Mesenchymal stem cell (in vitro differentiated cells and primary cell): ENCODE measurements at regions not wholly inside any gene's neighbourhood (a gene's known extent, or its start where the extent isn't known, plus 50 kb on each side); places are given as distances from the start of the nearest gene placed in this dataset.

Source experiments
- DNase-seq: peaks from one replicate; pipeline ENCODE4 v3.0.0-alpha.2; 2013
- H2AFZ ChIP-seq: one replicate; pipeline ENCODE4 v1.6.1; 2013; ENCODE audit warnings: low read depth, mild to moderate bottlenecking, control low read depth, inconsistent platforms, low read length, moderate library complexity
- H2AK5ac ChIP-seq: 2 replicates; pipeline ENCODE4 v1.6.1; 2013; ENCODE audit warnings: low read length, moderate library complexity, mild to moderate bottlenecking, inconsistent platforms; ENCODE audit not compliant: severe bottlenecking
- H2BK120ac ChIP-seq: one replicate; pipeline ENCODE4 v1.6.1; 2013; ENCODE audit warnings: low read depth, mild to moderate bottlenecking, inconsistent platforms, low read length, moderate library complexity
- H2BK12ac ChIP-seq, 2 experiments: one replicate each; pipeline ENCODE4 v1.6.1; 2013; ENCODE audit warnings: inconsistent platforms in 2 of 2, low read length in 2 of 2, mild to moderate bottlenecking in 2 of 2, moderate library complexity in 2 of 2, control low read depth in 1 of 2
- H2BK15ac ChIP-seq: one replicate; pipeline ENCODE4 v1.6.1; 2013; ENCODE audit warnings: mild to moderate bottlenecking, low read depth, inconsistent platforms; ENCODE audit not compliant: poor library complexity, severe bottlenecking
- H2BK5ac ChIP-seq: 2 replicates; pipeline ENCODE4 v1.6.1; 2013; ENCODE audit warnings: low read depth, mild to moderate bottlenecking, low read length, control low read depth, inconsistent platforms; ENCODE audit not compliant: poor library complexity, severe bottlenecking
- H3K14ac ChIP-seq, 2 experiments: one replicate each; pipeline ENCODE4 v1.6.1; 2013; ENCODE audit warnings: inconsistent platforms in 2 of 2, low read length in 2 of 2, control low read depth in 1 of 2, mild to moderate bottlenecking in 1 of 2, moderate library complexity in 1 of 2
- H3K18ac ChIP-seq, 2 experiments: one replicate each; pipeline ENCODE4 v1.6.1; 2013; ENCODE audit warnings: inconsistent platforms in 2 of 2, low read length in 2 of 2, control low read depth in 1 of 2, low read depth in 1 of 2, mild to moderate bottlenecking in 1 of 2
- H3K23ac ChIP-seq, 2 experiments: one replicate each; pipeline ENCODE4 v1.6.1; 2013; ENCODE audit warnings: inconsistent platforms in 2 of 2, low read length in 2 of 2, mild to moderate bottlenecking in 2 of 2, moderate library complexity in 2 of 2, control low read depth in 1 of 2
- H3K27ac ChIP-seq: 2 replicates; pipeline ENCODE4 v1.5.1; 2013; ENCODE audit warnings: mild to moderate bottlenecking, moderate library complexity, low read length, control low read depth, inconsistent platforms; ENCODE audit not compliant: poor library complexity, severe bottlenecking
- H3K27me3 ChIP-seq, 2 experiments: 2 replicates each; pipeline versions ENCODE4 v1.6.1 to v1.7.0; 2013; ENCODE audit warnings: low read length in 2 of 2, mild to moderate bottlenecking in 2 of 2, moderate library complexity in 2 of 2, control low read depth in 1 of 2, inconsistent platforms in 1 of 2; ENCODE audit not compliant: control insufficient read depth in 1 of 2, insufficient read depth in 1 of 2
- H3K36me3 ChIP-seq, 2 experiments: 2 replicates each; pipeline versions ENCODE4 v1.6.1 to v1.7.0; 2013; ENCODE audit warnings: low read length in 2 of 2, control low read depth in 1 of 2, inconsistent platforms in 1 of 2, low read depth in 1 of 2, mild to moderate bottlenecking in 1 of 2; ENCODE audit not compliant: insufficient read depth in 2 of 2, control insufficient read depth in 1 of 2
- H3K4ac ChIP-seq, 2 experiments: one replicate each; pipeline ENCODE4 v1.6.1; 2013; ENCODE audit warnings: inconsistent platforms in 2 of 2, low read length in 2 of 2, mild to moderate bottlenecking in 2 of 2, moderate library complexity in 2 of 2, control low read depth in 1 of 2, low read depth in 1 of 2
- H3K4me1 ChIP-seq: 2 replicates; pipeline ENCODE4 v1.6.1; 2013; ENCODE audit warnings: low read depth, low read length, control low read depth; ENCODE audit not compliant: control insufficient read depth, insufficient read depth
- H3K4me2 ChIP-seq: 2 replicates; pipeline ENCODE4 v1.6.1; 2013; ENCODE audit warnings: low read length, mild to moderate bottlenecking, inconsistent platforms; ENCODE audit not compliant: poor library complexity, severe bottlenecking
- H3K4me3 ChIP-seq, 2 experiments: 2 replicates each; pipeline versions ENCODE4 v1.5.1 to v1.7.0; 2013; ENCODE audit warnings: low read length in 2 of 2, mild to moderate bottlenecking in 2 of 2, control low read depth in 1 of 2, low read depth in 1 of 2; ENCODE audit not compliant: insufficient read depth in 1 of 2
- H3K79me1 ChIP-seq: replicated peaks from 2 replicates; pipeline ENCODE4 v1.6.1; 2013; ENCODE audit warnings: mild to moderate bottlenecking, control low read depth, low read length, inconsistent platforms; ENCODE audit not compliant: poor library complexity, severe bottlenecking
- H3K9ac ChIP-seq: 2 replicates; pipeline ENCODE4 v1.7.0; 2013; ENCODE audit warnings: mild to moderate bottlenecking, low read length, moderate library complexity
- H3K9me3 ChIP-seq: 2 replicates; pipeline ENCODE4 v1.7.0; 2013; ENCODE audit warnings: mild to moderate bottlenecking, low read length; ENCODE audit not compliant: control insufficient read depth
- H4K8ac ChIP-seq: one replicate; pipeline ENCODE4 v1.6.1; 2013; ENCODE audit warnings: inconsistent platforms, mild to moderate bottlenecking, low read length, moderate library complexity
- H4K91ac ChIP-seq: one replicate; pipeline ENCODE4 v1.6.1; 2013; ENCODE audit warnings: mild to moderate bottlenecking, low read length, inconsistent platforms
- WGBS: methylation state at CpG from one replicate; pipeline ENCODE4 v1.1.7; 2013; ENCODE audit warnings: mixed read lengths; 5-methylcytosine and 5-hydroxymethylcytosine counted together

- H3K4me1 ChIP-seq: no peaks in the 10 kb centered on the region
- no peak overlapping the region for H3K14ac ChIP-seq
- no peak overlapping the region for H3K18ac ChIP-seq
- H3K27me3 ChIP-seq: peaks cover 0 to 6% of the 10 kb centered on the region in 2 experiments
- no peaks in the 10 kb centered on the region for H3K79me1 ChIP-seq
- peaks cover under 1% of the 10 kb centered on the region for H3K9me3 ChIP-seq
- no peak overlapping the region for H3K27ac ChIP-seq
- H4K91ac ChIP-seq: no peak overlapping the region
- peak; percentile 37 for DNase-seq
- H3K4me2 ChIP-seq: no peak overlapping the region
- H2AFZ ChIP-seq: no peak overlapping the region
- no peak overlapping the region for H2BK120ac ChIP-seq
- no peak overlapping the region for H2BK5ac ChIP-seq
- H4K8ac ChIP-seq: no peak overlapping the region
- H2AK5ac ChIP-seq: no peak overlapping the region
- no peak overlapping the region for H2BK12ac ChIP-seq
- WGBS: 43% methylated on average over 1 of the region's 1 CpG
- no peak overlapping the region for H3K9ac ChIP-seq
- H3K4me3 ChIP-seq: no peak overlapping the region
- no peaks in the 10 kb centered on the region for H3K36me3 ChIP-seq
- no peak overlapping the region for H2BK15ac ChIP-seq
- H3K23ac ChIP-seq: no peak overlapping the region
- no peak overlapping the region for H3K4ac ChIP-seq
Measured at GRCh38 chr19:31639306-31639705, 290.1 kb upstream of the TSHZ3 start.

GRCh38 chr19:31641591-31641990, 292.4 kb upstream of the TSHZ3 start:
- H4K91ac ChIP-seq: no peak overlapping the region
- H2BK12ac ChIP-seq: no peak overlapping the region
- H2BK120ac ChIP-seq: no peak overlapping the region
- no peak overlapping the region for H2AFZ ChIP-seq
- no peak overlapping the region for H2BK5ac ChIP-seq
- peaks cover 18% of the 10 kb centered on the region for H3K9me3 ChIP-seq
- no peak overlapping the region for H3K18ac ChIP-seq
- no peaks in the 10 kb centered on the region for H3K36me3 ChIP-seq
- H2AK5ac ChIP-seq: no peak overlapping the region
- H3K27ac ChIP-seq: no peak overlapping the region
- no peak overlapping the region for H3K23ac ChIP-seq
- H3K27me3 ChIP-seq: no peaks in the 10 kb centered on the region
- H3K4me1 ChIP-seq: no peaks in the 10 kb centered on the region
- H3K4me3 ChIP-seq: no peak overlapping the region
- no peaks in the 10 kb centered on the region for H3K79me1 ChIP-seq
- WGBS: 58% methylated on average over 2 of the region's 2 CpGs
- no peak overlapping the region for H3K4ac ChIP-seq
- no peak overlapping the region for H3K14ac ChIP-seq
- H3K4me2 ChIP-seq: no peak overlapping the region
- no peak overlapping the region for H2BK15ac ChIP-seq
- DNase-seq: no peak
- H3K9ac ChIP-seq: no peak overlapping the region
- no peak overlapping the region for H4K8ac ChIP-seq

- no peaks in the 10 kb centered on the region for H3K4me1 ChIP-seq
- no peak overlapping the region for H2BK5ac ChIP-seq
- H2BK120ac ChIP-seq: no peak overlapping the region
- H3K18ac ChIP-seq: peak overlapping the region in 1 of 2 experiments; percentile 78
- peaks cover 19% of the 10 kb centered on the region for H3K9me3 ChIP-seq
- H3K79me1 ChIP-seq: no peaks in the 10 kb centered on the region
- no peak overlapping the region for H4K8ac ChIP-seq
- H3K4me2 ChIP-seq: no peak overlapping the region
- no peak overlapping the region for H2BK12ac ChIP-seq
- no peak overlapping the region for H2AFZ ChIP-seq
- no peak overlapping the region for H3K27ac ChIP-seq
- DNase-seq: peak; percentile 32
- H2BK15ac ChIP-seq: no peak overlapping the region
- H3K36me3 ChIP-seq: no peaks in the 10 kb centered on the region
- no peak overlapping the region for H2AK5ac ChIP-seq
- H3K4ac ChIP-seq: no peak overlapping the region
- no peak overlapping the region for H4K91ac ChIP-seq
- WGBS: 61% methylated on average over 9 of the region's 9 CpGs
- H3K23ac ChIP-seq: no peak overlapping the region
- no peaks in the 10 kb centered on the region for H3K27me3 ChIP-seq
- no peak overlapping the region for H3K9ac ChIP-seq
- H3K4me3 ChIP-seq: no peak overlapping the region
- H3K14ac ChIP-seq: no peak overlapping the region
Measured at GRCh38 chr19:31648347-31648746, 299.1 kb upstream of the TSHZ3 start.

DNA sequence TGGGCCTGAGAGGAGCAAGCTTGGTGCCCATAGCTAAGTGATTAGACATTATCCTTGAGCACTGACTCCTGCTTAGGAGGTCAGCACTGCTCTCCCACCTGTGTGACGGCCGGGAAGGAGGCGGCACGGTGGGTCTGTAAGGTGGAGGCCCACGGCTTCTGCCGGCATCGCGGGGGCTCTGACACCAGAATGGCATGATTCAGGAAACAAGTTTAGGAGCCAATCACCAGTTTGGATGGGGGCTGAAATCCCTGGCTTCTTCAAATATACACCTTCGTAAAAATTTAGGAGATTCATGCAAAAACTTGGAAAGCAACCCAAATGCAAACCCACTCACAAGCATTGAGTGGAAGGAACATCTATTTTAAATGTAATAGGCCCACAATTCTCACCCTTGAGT, 307.3 kb upstream of the TSHZ3 start:
- H2AFZ ChIP-seq: no peak overlapping the region
- H3K4me1 ChIP-seq: no peaks in the 10 kb centered on the region
- DNase-seq: no peak
- H2BK15ac ChIP-seq: no peak overlapping the region
- H3K4ac ChIP-seq: no peak overlapping the region
- H2BK120ac ChIP-seq: no peak overlapping the region
- no peak overlapping the region for H2BK12ac ChIP-seq
- no peak overlapping the region for H3K9ac ChIP-seq
- peaks cover 0 to 28% of the 10 kb centered on the region in 2 experiments for H3K27me3 ChIP-seq
- no peaks in the 10 kb centered on the region for H3K36me3 ChIP-seq
- no peak overlapping the region for H2BK5ac ChIP-seq
- H2AK5ac ChIP-seq: no peak overlapping the region
- H3K18ac ChIP-seq: peak overlapping the region in 1 of 2 experiments; percentile 48
- no peak overlapping the region for H3K4me2 ChIP-seq
- H4K8ac ChIP-seq: no peak overlapping the region
- no peak overlapping the region for H3K4me3 ChIP-seq
- H3K14ac ChIP-seq: peak overlapping the region in 1 of 2 experiments; percentile 44
- H3K79me1 ChIP-seq: no peaks in the 10 kb centered on the region
- WGBS: 98% methylated on average over 9 of the region's 9 CpGs
- H3K27ac ChIP-seq: no peak overlapping the region
- no peaks in the 10 kb centered on the region for H3K9me3 ChIP-seq
- no peak overlapping the region for H4K91ac ChIP-seq
- no peak overlapping the region for H3K23ac ChIP-seq
